ENCODE measurements at regions not wholly inside any gene's neighbourhood (a gene's known extent, or its start where the extent isn't known, plus 50 kb on each side); places are given as distances from the start of the nearest gene placed in this dataset.

DNA sequence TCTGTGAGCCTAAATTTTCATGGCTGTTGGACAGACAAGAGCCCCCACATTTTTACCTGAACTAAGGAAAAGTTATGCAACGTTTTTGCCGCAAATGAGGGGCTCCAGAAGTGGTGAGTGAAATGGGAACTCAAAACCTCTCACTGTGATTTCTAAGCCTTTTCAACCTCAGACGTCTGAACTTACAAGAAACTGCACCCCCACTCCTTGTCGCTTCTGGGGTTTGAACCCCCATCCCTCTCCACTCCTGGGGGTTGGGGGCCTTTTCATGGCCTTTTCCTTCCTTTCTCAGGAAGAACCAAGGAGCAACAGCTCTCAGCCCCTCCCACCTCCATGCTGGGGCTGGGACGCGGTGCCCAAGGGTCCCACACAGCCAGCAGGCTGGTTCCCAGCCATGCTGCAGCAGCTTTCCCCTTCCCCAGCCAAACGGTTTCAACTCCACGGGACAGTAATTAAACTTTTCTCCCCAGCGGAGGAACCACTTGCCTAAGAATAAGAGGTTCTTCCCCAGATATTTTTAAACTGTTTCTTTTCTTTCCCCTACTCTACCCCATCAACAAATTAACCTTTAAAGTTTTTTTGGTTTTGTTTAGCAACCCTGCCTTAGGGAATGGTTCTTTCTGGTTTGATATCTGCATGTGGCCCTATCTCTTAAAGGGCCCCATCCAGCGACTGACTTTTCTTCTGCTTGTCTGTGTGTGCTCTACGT is 387.6 kb upstream of the CBLB start:
- no peak for DNase-seq (ENCODE audit: low read depth in 2 of 2)

DNA sequence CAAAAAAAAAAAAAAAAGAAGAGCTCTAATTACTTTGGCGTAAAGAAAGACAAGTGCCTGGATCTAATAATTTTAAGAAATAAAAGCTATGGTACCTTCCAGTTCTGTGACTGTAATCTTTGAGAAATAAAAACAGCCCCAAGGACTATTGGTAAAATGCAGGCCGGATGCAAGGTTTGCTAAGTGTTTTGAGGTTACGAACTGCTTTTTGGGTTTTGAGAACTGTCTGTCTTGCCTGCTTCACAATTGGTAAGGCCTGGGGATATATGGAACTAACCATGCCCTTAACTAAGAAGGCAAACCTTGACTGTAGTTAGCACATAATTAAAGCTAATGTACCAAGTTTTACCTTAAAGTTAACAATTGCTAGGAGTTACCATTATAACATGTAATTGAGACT is 388.4 kb upstream of the CBLB start:
- no peak for DNase-seq (ENCODE audit: low read depth in 2 of 2)

DNA sequence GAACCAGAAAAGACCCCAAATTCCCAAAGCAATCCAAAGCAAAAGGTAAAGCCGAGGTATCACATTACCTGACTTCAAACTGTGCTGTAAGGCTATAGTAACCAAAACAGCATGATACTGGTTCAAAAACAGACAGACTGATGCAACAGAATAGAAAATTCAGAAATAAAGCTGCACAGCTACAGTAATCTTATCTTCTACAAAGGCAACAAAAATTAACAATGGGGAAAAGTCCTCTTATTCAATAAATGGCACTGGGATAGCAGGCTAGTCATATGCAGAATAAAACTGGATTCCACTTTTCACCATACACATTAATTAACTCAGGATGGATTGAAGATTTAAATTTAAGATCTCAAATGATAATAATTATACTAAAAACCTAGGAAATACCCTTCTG is 392.6 kb upstream of the CBLB start:
- DNase-seq (ENCODE audit: low read depth in 2 of 2): no peak

DNA sequence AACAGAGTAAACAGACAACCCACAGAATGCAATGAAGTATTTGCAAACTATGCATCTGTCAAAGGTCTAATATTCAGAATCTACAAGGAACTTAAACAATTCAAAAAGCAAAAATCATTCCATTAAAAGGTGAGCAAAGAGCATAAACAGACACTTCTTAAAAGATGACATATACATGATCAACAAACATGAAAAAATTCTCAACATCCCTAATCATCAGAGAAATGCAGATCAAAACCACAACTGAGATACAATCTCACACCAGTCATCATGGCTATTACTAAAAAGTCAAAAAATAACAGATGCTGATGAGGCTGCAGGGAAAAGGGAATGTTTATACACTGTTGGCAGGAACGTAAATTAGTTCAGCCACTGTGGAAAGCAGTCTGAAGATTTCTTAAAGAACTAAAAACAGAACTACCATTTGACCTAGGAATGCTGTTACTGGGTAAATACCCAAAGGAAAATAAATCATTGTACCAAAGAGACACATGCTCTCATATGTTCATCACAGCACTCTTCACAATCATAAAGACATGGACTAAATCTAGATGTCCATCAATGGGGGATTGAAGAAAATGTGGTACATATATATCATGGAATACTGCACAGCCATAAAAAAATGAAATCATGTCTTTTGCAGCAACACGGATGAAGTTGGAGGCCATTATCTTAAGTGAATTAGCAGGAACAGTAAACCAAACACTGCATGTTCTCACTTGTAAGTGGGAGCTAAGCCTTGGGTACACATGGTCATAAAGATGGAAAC is 393.3 kb upstream of the CBLB start:
- no peak for DNase-seq (ENCODE audit: low read depth in 2 of 2)

DNA sequence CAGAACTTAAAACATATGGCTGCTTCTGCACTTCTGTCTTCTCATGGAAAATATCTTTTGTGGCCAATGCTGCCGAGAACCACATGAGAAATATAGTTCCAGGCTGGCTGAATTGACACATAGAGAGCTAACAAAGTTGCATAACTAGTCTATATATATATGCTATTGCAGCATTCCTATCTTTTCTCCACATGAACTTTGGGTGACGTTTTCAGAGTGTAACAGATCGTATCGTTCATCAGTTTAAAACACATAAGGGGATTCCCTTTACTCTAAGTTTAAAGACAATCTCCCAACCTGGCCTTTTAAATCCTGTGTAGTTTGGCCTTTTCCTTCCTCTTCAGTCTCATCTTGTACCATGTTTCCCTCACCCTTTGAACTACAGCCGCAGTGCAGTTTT is 394.2 kb upstream of the CBLB start:
- no peak for DNase-seq (ENCODE audit: low read depth in 2 of 2)

DNA sequence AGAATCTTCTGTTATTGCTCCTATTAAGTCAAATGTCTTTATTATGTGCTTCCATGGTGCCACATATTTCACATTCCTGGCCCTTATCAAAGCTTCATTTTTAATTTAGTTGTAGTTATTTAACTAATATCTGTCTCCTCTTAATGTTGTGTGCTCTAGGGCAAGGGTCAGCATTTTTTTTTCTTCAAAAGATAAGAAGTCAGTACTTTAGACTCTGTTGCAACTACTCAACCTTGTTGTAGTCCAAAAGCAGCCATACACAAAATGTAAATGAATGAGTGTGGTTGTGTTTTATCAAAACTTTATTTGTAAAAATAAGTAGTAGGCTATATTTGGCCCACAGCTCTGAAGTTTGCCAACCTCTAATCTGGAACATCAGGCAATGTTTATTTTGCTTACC is 394.7 kb upstream of the CBLB start:
- DNase-seq (ENCODE audit: low read depth in 2 of 2): no peak

DNA sequence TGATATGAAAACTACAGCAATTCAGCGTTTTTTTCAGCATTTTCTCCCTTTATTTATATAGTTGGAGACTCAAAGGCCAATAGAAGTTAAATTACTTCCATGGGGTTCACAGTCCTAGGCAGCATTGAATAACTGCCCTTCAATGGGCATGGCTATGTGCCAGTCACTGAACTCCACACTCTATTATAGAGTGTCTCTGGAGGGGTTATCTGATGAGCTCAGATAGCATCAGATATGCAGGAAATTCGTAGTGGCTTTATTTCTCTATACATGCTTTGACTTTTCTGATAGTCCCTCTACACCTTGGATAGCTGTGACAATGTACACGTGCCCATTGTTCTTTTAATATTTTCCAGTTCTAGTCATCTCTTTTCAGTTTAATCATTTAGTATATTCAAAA is 396.9 kb upstream of the CBLB start:
- no peak for DNase-seq (ENCODE audit: low read depth in 2 of 2)

DNA sequence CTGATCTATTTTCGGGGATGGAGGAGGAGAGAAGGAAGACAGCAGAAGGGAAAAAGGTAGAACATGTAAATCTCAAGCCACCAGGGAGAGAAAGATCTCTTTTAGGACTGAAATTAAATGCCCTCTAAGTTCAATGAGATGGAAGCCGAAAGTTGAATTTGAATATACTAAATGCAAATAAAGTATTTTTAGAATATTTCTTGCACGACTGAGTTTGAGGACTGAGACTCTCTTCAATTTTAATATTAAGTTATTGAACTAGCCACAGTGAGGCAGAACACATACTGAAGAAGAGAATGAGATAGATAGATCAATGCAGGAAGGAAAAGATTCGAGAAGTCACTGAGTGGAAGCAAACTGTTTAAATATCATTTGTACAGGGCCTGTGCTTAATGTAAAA is 399.9 kb upstream of the CBLB start:
- DNase-seq (ENCODE audit: low read depth in 2 of 2): no peak

DNA sequence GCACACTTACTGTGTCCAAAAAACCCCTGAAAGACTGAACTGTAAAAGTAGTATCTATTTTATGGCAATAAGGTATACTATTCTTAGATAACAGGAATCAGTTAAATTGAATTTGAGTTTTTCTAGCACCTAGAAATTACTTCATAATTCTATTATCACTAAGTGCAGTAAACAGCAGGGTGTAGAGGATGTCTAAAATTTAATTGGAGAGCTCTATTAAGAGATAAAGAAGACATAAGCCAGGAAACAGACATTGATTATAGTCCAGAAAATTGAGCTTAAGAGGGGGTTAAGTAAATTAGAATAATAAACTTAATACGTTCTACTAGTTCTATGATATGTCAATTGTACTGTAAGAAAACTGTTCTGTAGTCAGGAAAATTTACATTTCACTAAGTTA is 403.5 kb upstream of the CBLB start:
- no peak for DNase-seq (ENCODE audit: low read depth in 2 of 2)

DNA sequence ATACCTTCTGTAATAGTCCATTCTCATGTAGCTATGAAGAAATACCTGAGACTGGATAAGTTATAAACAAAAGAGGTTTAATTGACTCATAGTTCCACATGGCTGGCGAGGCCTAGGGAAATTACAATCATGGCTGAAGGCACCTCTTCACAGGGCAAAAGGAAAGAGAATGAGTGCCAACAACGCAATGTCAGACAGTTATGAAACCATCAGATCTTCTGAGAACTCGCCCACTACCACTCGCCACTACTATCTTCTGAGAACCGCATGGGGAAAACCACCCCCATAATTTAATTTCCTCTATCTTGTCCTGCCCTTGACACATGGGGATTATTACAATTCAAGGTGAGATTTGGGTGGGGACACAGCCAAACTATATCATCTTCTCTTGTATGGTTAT is 406.8 kb upstream of the CBLB start:
- DNase-seq (ENCODE audit: low read depth in 2 of 2): no peak

DNA sequence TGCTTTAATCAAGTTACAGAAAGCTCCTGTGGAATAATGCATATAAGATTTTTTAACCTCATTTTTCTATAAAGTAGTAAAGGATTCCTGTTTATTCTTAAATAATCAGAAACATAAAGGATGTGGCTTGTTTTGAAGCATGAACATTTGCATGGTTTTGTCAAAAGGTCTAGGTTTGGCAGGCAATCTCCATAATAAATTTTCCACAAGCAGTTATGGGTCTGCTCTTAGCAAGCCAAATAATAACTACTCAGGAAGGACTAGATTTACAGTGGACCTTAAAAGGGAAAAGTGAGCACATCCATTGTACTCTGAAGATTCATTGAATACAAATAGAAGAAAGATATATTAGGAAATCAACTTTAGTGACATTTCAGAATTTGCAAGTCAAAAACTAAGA is 407.3 kb upstream of the CBLB start:
- no peak for DNase-seq (ENCODE audit: low read depth in 2 of 2)

DNA sequence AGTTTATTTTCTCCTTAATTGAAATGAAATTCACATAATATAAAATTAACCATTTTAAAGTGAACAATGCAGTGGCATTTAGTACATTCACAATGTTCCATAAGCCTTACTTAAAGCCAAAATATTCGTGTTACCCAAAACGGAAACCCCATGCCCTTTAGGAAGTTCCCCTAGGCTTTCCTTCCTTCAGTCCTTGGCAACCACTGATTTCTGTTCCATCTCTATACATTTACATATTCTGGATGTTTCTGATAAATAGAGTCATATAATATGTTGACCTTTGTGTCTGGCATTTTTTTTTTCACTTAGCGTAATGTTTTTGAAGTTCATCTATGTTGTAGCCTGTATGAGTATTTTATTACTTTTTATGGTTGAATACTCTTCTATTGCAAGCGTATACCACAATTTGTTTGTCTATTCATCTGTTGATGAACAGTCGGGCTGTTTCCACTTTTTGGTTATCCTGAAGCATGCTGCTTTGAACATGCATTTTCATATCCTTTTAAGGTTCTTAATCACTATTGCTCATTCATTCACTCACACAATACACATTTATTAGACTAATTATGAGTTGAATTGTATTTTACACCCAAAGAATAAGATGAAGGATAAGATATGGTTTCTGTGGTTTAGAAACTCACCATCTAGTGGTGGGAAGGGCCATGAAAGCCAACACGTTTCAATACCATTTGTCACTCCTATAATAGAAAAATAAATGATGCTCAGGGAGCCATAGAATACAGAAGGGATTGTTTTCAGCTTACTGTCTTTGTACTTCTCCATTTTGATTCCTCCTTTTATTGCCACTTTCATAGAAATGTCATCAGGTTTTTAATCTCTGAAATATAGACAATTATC is 408.2 kb upstream of the CBLB start:
- DNase-seq (ENCODE audit: low read depth in 2 of 2): peak in 1 of 2 donors; percentile 21

DNA sequence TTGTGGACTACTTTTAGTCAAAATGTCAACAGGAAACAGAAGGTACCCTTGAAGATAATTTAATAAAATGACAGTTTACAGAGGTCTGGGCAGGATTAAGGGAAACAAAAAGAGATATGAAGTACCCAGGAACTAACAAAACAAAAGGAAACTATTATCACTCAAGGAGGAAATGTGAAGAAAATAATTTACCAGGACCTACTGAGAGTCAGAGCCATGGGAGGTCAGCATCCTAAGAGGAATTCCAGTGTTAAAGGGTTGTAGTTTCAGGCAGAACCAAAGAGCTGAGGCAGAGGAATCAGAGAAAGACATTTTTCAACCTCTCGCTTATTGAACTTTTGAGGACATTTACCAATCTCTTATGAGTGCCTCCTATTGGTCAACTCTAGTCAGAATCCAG is 408.9 kb upstream of the CBLB start:
- no peak for DNase-seq (ENCODE audit: low read depth in 2 of 2)

DNA sequence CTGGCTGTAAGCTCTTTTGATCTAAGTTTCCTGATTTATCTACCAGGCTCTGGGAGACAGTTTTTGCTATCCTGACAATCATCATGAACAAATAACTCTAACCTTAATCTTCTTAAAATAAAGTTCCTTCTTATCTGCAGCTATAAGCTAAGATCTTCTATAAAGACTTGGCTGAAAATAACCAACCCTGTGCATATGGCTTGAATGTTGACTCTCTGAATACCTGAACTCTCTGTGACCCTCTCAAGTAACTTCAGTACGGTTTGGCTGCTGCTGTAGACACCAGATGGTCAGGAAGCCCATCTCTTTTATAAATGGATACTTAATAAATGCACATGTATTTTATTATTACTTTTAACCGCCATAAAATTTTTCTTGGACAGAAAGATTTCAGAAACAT is 412.4 kb upstream of the CBLB start:
- DNase-seq (ENCODE audit: low read depth in 2 of 2): no peak

DNA sequence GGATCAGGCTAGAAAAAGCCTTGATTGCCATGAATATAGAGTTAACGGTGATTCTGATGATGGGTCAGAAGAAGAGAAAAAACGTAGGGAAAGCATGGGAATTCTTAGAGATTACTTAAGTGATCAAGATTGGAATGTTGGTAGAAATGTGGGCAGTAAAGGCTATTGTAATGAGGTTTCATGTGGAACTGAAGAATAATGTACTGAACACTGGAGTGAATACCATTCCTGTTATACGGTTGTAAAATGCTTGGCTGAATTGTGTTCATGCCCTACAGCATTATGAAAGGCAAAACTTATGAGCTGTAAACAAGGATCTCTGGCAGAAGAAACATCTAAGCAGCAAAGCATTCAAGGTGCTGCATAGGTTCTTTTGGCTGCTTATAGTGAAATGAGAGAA is 414.1 kb upstream of the CBLB start:
- DNase-seq (ENCODE audit: low read depth in 2 of 2): no peak

DNA sequence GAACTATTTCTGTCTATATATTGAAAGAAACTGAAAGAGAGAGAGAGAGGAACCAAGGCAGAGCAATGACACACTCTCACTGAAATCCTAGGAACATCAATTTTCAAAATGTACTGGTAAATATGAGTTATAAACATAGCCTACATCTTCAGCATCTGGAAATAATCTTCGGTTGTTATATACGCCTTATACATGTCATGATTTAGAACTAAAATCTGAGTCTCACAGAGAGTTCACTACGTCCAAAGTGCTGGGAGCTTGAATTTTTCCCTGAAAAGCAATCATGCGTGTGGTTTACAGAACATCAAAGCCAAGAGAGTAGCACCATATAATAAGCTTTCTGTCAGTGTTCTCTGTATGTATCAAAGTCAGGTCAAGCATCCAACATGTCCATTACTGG is 420.0 kb upstream of the CBLB start:
- no peak for DNase-seq (ENCODE audit: low read depth in 2 of 2)

DNA sequence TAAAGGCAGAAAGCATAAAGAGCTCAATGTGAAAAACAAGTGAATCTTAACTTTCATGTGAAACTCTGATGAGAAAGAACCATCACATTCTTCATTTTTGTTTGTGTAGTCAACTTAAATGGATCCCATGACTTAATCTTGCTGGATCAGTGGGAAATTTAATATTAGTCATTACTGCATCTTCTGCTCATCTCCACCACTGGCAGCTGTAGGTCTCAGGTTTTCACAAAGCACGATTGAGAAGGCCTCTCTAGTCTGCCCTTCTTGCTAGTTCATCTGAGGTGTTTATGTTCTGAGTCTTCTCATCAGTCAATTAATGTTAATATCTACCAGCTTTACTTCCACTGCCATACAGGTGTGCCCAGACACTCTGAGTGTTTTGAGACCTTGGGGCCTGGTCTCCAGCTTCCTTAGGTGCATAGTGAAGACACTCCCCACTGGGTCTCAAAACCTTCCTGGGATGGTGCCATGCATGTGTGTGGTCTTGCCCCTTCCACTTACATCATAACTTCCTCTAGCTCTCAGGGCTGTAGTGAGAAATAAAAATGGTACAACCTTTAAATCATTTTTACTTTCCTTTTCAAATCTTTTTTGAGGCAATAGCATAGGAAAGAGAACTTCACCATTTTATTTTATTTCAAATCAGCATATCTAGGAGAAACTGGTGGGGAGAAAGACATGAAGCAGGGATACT is 421.6 kb upstream of the CBLB start:
- no peak for DNase-seq (ENCODE audit: low read depth in 2 of 2)

DNA sequence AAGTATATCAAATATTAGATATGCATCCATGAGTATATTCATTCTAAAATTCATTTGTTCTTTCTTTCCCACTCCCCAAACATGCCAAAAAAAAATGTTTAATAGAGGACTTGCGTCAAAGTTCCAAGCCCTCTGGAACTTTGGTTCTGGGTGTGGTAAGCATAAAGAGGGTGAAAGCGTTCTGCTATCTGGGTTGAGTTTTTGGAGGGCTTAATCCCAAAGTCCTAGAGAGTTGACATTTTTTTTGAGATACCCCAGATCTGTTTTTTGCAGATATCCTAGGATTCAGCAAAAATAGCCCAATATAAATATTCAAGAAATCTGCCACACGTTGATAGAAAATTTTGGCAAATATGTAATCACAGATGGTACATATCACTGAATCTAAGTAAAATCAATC is 424.3 kb upstream of the CBLB start:
- no peak for DNase-seq (ENCODE audit: low read depth in 2 of 2)

DNA sequence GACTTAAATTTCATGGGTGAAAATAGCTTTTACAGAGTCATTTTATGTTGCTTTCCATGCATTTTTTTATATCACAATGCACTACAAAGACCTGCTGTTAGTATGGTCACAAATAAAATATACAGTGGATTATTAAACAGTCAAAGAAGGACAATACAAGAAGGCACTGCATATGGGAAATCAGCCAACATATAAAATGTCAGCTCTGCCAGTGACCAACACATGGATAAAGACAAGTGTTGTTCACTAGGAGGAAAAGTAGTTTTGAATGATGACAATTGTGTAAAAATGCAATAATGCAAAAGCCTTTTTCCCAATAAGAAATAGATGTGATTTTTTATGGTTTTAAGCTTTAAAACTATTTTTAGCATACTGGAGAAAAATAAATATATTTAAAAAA is 425.3 kb upstream of the CBLB start:
- no peak for DNase-seq (ENCODE audit: low read depth in 2 of 2)

DNA sequence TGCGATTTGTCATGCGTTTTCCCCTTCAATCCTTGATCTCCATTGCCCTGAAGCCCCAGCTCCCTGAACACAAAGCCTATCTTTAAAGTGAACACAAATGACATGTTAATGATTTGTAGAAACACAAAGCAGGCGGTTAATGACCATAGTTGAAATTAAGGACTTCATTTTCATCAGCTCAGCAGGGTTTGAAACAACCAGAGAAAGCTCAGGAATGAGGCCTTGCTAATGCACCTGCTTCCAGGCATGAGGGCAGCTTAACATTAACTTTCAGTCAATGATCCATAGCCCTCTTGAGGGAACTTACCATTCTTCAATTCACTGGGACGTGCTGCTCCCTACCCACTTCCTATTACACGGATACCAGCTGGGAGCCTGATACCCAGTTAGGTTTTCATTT is 427.2 kb upstream of the CBLB start:
- DNase-seq (ENCODE audit: low read depth in 2 of 2): no peak

DNA sequence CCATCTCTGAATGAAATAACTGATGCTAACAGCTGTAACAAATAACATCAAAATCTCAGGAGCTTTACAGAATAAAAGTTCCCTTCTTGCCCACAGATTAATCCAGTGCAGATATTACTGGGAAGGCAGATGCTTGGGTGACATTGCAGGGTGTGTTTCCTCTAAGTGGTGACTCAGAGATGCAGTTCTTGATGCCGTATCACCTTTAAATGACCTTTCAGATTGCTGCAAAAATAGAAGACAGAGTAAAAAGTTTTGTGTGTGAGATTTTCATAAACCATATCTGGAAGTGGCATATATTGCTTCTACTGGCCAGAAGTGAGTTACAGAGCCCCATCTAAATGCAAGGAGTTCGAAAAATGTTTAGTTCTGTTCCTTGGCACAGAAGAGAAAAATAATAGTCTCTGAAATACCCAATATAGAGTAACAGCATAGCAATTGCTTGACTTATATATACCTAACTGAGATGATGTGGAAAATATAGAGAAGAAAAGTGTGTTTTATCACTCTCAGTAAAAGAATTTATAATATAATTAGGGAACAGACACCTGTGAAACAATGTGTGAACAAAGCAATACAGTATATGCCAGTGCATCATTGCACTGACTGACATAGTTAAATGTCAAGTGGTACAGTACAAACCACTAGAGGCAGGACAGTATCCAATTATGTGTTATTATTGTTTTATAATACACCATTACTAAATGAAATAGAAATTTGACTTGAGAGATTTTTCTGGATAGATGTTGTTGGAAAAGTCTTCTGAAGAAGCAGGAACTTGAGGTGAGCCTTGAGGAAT is 430.7 kb upstream of the CBLB start:
- DNase-seq (ENCODE audit: low read depth in 2 of 2): peak in 1 of 2 donors; percentile 43
